GM18909 (cell line): ENCODE measurements at regions not wholly inside any gene's neighbourhood (a gene's known extent, or its start where the extent isn't known, plus 50 kb on each side); places are given as distances from the start of the nearest gene placed in this dataset.
"Not testable (repeated sequence)": the region's sequence is repeated elsewhere in the genome, so short reads cannot be mapped to it uniquely, and the experiment has no call there.

ENCODE experiments used
- ATAC-seq: cut with Tn5 transposase; IDR thresholded peaks from one replicate; pipeline ENCODE4 v1.9.1; 2021; ENCODE audit warnings: mild to moderate bottlenecking; ENCODE audit not compliant: unreplicated experiment, poor library complexity

GRCh38 chr10:5268743-5269142 is 72.1 kb downstream of the AKR1C4 start:
- ATAC-seq: no peak

DNA sequence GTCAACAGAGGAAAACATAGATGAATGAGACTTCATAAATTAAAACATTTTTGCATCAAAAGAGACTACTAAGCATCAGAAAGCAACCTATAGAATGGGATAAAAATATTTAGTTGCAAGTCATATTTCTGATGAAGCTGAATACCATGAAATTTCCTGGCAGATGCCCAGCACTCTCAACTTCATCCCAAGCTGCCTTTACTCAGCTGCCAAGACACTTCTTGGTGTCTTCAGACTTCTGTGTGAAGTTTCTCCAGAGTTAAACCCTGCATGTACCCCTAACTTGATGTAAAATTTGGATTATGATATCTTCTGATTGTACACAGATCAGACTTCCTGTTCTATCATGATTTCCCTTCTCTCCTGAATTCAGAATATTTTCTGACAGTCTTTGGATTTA is 73.2 kb downstream of the AKR1C4 start:
- no peak for ATAC-seq

DNA sequence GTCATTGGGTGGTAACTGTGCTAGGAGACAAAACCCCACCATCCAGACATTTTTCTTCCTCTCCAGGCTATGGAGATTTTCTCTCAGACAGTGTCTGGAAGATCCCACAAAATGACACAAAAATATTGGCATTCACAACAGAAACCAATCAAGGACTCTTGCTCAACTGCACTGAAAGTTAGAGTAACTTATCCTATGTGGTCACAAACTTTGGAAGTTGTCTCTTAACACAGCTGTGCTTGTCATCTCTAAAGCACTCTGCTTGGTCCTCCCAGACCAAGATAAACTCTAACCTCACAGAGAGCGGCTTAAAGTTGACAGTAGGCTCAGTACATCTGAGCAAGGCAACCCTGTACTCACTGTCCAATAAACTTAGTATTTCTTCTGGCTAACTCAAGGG is 74.9 kb downstream of the AKR1C4 start:
- ATAC-seq: no peak

DNA sequence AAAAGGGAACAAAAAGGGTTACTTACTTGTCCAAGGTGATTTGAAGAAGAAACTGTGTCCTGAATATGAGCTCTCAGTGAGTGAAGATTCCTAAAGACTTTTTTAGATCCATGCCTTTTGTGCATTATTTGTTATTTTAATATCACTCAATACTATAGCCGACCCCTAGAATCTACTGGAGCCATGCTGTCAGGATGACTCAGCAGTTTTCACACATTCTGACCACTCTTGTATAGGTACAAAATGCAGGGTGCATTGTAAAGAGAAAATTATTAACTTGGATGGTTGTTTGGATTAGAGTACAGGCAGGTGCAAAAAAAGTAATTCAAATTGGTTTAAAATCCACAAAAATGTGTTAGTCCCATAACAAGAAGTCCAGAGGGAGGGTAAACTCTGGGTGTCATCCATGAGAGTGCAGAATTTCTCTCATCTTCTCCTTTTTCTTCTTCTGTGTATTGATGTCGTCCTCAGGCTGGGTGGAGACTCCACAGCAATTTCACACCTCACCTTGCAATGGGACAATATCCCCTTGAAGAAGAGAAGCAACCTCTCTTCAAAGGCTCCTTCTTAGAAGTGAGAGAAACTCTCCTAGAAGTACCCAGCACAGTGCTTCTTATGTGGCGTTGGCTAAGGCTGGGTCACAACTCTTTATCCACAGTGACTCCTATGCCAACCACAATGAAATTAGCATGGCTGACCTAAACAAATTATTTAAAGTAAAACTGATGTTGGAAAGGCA is 75.6 kb downstream of the AKR1C4 start:
- ATAC-seq: no peak

- no peak for ATAC-seq
Observed at GRCh38 chr10:5274795-5275194, 78.2 kb downstream of the AKR1C4 start.

- no peak for ATAC-seq
Observed at GRCh38 chr10:5281356-5281755, 83.4 kb upstream of the UCN3 start.

DNA sequence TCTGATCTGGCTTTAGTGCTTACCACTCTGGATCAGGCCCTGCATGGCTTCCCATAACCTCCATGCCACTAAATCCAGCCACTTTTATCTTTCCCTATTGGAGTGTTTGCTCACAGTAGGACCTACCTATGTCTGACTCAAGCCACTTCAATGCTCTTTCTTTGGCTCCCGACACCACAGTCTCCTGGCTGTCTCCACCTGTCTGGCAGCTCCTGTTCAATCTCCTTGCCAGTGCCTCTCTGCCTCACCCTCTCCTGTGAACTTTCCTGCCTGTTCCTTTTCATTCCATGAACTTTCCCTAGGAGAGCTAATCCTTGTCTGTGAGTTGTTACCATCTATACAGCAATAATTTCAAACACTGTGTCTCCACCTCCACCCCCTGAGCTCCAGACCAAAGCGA is 82.6 kb upstream of the UCN3 start:
- ATAC-seq: no peak

GRCh38 chr10:5283305-5284158 is 81.2 kb upstream of the UCN3 start:
- peak; percentile 83 for ATAC-seq

DNA sequence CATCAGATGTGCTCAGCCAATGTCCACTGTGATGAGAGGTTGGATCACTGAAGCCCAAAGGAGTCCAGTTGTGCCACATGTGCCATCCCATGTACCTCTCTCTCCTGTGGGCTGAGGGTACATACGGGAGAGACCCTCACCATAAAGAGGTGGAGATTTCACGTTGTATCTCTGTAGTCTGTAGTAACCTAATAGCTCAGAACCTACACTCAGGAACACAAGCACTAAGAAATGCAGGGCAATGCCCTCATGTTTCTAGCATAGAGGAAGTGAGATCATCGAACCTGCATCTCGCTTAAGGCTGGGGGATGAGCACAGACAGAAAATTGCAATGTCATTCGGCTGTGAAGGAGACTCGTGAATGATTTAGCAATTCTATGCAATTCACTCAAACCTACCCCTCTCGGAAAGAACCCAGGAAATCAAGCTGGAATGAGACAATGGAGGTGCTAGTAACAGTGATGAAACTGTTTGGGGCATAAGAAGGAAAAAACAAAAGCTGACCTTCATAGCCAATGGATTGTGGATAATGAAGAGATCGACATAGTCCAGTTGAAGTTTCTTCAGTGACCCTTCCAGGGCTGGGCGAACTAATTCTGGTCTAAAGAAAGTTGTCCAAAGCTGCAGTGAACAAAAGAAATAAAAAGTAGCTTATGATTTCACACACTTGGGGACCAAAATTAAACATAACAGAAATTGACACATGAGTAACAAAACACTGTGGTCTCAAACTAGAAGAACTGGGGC is 80.3 kb upstream of the UCN3 start:
- peak; percentile 81 for ATAC-seq

DNA sequence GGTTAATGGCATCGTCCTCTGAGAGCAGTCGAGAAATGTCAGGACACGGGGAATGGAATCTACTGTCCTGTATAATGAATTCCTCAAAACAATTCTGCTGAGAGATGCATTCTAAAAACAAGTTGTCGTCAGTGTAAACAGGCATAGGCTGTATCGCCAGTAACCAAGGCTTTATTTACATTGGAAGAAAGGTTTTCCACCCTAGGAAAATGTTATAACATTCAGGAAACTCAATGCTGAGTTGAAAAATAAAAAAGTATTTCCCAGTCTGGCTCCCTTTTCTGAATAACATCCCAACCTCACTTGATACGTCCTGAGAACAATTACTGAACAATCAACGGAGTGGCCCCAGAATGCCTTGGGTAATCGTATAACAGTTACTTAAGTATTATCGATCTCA is 79.6 kb upstream of the UCN3 start:
- no peak for ATAC-seq

DNA sequence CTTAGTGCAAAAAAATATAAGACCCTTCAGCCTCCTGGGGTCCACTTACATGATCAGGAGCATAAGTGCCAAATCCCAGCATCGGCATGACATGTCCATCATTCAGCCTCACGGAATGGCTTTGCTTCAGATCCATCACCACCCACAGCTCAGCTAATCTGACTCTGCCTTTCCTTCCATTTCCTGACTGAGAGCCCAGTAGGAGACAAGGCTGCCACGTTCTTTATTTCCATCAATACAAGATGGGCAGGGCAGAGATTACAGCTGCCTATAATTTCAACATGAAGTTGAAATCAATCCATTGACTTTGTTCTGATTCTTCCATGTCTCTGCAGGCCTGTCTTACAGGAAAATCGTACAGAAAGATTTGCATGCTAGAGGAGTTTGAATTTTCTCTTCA is 76.4 kb upstream of the UCN3 start:
- no peak for ATAC-seq

GRCh38 chr10:5289228-5289627 is 75.5 kb upstream of the UCN3 start:
- ATAC-seq: not testable (repeated sequence)

GRCh38 chr10:5291501-5292195 is 73.1 kb upstream of the UCN3 start:
- peak; percentile 75 for ATAC-seq

DNA sequence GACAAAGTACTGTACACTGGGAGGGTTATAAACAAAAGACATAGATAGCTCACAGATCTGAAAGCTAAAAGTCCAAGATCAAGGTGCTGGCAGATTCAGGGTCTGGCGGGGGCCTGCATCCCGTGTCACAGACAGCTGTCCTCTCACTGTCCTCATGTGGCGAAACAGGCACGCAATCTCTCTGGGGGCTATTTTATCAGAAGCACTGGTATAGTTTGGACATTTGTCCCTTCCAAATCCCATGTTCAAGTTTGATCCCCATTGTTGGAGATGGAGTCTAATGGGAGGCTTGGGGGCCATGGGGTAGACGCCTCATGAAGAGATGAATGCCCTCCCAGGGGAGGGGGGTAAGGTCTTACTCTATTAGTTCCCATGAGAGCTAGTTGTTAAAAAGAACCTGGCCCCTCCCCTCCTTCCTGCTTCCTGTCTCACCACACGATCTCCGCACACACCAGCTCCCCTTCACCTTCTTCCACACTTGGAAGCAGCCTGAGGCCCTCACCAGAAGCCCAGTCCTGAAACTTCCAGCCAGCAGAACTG is 72.5 kb upstream of the UCN3 start:
- no peak for ATAC-seq

GRCh38 chr10:5292970-5293369 is 71.8 kb upstream of the UCN3 start:
- ATAC-seq: not testable (repeated sequence)

- ATAC-seq: peak; percentile 46
Observed at GRCh38 chr10:5293691-5294550, 70.8 kb upstream of the UCN3 start.

GRCh38 chr10:5297466-5297865 is 67.3 kb upstream of the UCN3 start:
- ATAC-seq: no peak

GRCh38 chr10:5297996-5298395 is 66.8 kb upstream of the UCN3 start:
- ATAC-seq: no peak

GRCh38 chr10:5299950-5300349 is 64.8 kb upstream of the UCN3 start:
- no peak for ATAC-seq
